Neuronal stem cell (in vitro differentiated cells): ENCODE measurements at regions not wholly inside any gene's neighbourhood (a gene's known extent, or its start where the extent isn't known, plus 50 kb on each side); places are given as distances from the start of the nearest gene placed in this dataset.

Experiments used
- DNase-seq: peaks from one replicate; pipeline ENCODE4 v3.0.0-alpha.2; 2013; ENCODE audit warnings: low spot score
- H2AFZ ChIP-seq: one replicate; pipeline ENCODE4 v1.6.1; 2013; ENCODE audit warnings: mild to moderate bottlenecking, low read length, inconsistent platforms
- H2AK5ac ChIP-seq: 2 replicates; pipeline ENCODE4 v1.6.1; 2013; ENCODE audit warnings: low read depth, mild to moderate bottlenecking, inconsistent platforms, low read length, moderate library complexity, mixed read lengths
- H2BK120ac ChIP-seq: 2 replicates; pipeline ENCODE4 v1.6.1; 2013; ENCODE audit warnings: low read depth, mild to moderate bottlenecking, inconsistent platforms, low read length, moderate library complexity, mixed read lengths
- H2BK12ac ChIP-seq: one replicate; pipeline ENCODE4 v1.6.1; 2013; ENCODE audit warnings: low read length, inconsistent platforms
- H2BK15ac ChIP-seq: 2 replicates; pipeline ENCODE4 v1.6.1; 2013; ENCODE audit warnings: mild to moderate bottlenecking, low read length, inconsistent platforms, mixed read lengths
- H2BK5ac ChIP-seq: one replicate; pipeline ENCODE4 v1.6.1; 2013; ENCODE audit warnings: inconsistent platforms, mild to moderate bottlenecking, low read length, moderate library complexity
- H3K14ac ChIP-seq: one replicate; pipeline ENCODE4 v1.6.1; 2013; ENCODE audit warnings: low read length, inconsistent platforms
- H3K18ac ChIP-seq: 2 replicates; pipeline ENCODE4 v1.6.1; 2013; ENCODE audit warnings: low read length, inconsistent platforms
- H3K23ac ChIP-seq: 2 replicates; pipeline ENCODE4 v1.6.1; 2013; ENCODE audit warnings: low read depth, mild to moderate bottlenecking, mixed read lengths, low read length, inconsistent platforms; ENCODE audit not compliant: poor library complexity
- H3K27ac ChIP-seq: replicated peaks from 3 replicates; pipeline ENCODE4 v1.5.1; 2013; ENCODE audit warnings: low read length, inconsistent platforms
- H3K27me3 ChIP-seq, 3 experiments: 2 replicates each; pipeline ENCODE4 v1.6.1; 2013; ENCODE audit warnings: low read length in 3 of 3, mild to moderate bottlenecking in 2 of 3, inconsistent platforms in 1 of 3, low read depth in 1 of 3, mixed read lengths in 1 of 3, moderate library complexity in 1 of 3; ENCODE audit not compliant: control insufficient read depth in 3 of 3, insufficient read depth in 3 of 3
- H3K36me3 ChIP-seq, 2 donors: replicated peaks in 1 of 2; 2 replicates each; pipeline ENCODE4 v1.6.1; 2013; ENCODE audit warnings: low read length in 2 of 2; ENCODE audit not compliant: control insufficient read depth in 2 of 2, insufficient read depth in 2 of 2
- H3K4ac ChIP-seq: 2 replicates; pipeline ENCODE4 v1.6.1; 2013; ENCODE audit warnings: inconsistent platforms, mild to moderate bottlenecking, low read length, moderate library complexity
- H3K4me1 ChIP-seq, 2 donors: 1 replicate in 1 of 2; 2 replicates in 1 of 2; pipeline ENCODE4 v1.6.1; 2013; ENCODE audit warnings: low read length in 2 of 2, low read depth in 1 of 2; ENCODE audit not compliant: control insufficient read depth in 2 of 2, insufficient read depth in 1 of 2
- H3K4me2 ChIP-seq: one replicate; pipeline ENCODE4 v1.6.1; 2013; ENCODE audit warnings: mild to moderate bottlenecking, low read length, inconsistent platforms; ENCODE audit not compliant: insufficient read depth, poor library complexity, severe bottlenecking
- H3K4me3 ChIP-seq, 2 donors: 2 replicates each; pipeline ENCODE4 v1.5.1; 2013; ENCODE audit warnings: low read length in 2 of 2, mild to moderate bottlenecking in 2 of 2, inconsistent platforms in 1 of 2, moderate library complexity in 1 of 2
- H3K79me1 ChIP-seq: one replicate; pipeline ENCODE4 v1.6.1; 2013; ENCODE audit warnings: low read depth, mild to moderate bottlenecking, inconsistent platforms, low read length, moderate library complexity
- H3K9ac ChIP-seq: one replicate; pipeline ENCODE4 v1.6.1; 2013; ENCODE audit warnings: mild to moderate bottlenecking, low read depth, low read length, inconsistent platforms; ENCODE audit not compliant: poor library complexity
- H3K9me3 ChIP-seq, 2 donors: replicated peaks in 1 of 2; 2 replicates each; pipeline versions ENCODE3 to v1.6.1; 2013; ENCODE audit warnings: low read length in 2 of 2, mild to moderate bottlenecking in 2 of 2, inconsistent platforms in 1 of 2, low read depth in 1 of 2, mixed read lengths in 1 of 2, moderate library complexity in 1 of 2; ENCODE audit not compliant: control insufficient read depth in 2 of 2, insufficient read depth in 1 of 2
- H4K8ac ChIP-seq: one replicate; pipeline ENCODE4 v1.6.1; 2013; ENCODE audit warnings: low read depth, mild to moderate bottlenecking, inconsistent platforms, low read length, moderate library complexity
- H4K91ac ChIP-seq: one replicate; pipeline ENCODE4 v1.6.1; 2013; ENCODE audit warnings: low read length, low read depth, mild to moderate bottlenecking, inconsistent platforms; ENCODE audit not compliant: poor library complexity
- WGBS, 2 donors: extraction: QIAGEN DNeasy Blood & Tissue Kit; methylation state at CpG; one replicate each; pipeline ENCODE4 v1.1.7; 2013; ENCODE audit warnings: missing lambda C conversion rate in 2 of 2, mixed read lengths in 1 of 2; ENCODE audit not compliant: insufficient read length in 2 of 2, insufficient replicate concordance in 1 of 2; ENCODE audit errors: extremely low coverage in 2 of 2; 5-methylcytosine and 5-hydroxymethylcytosine counted together

DNA sequence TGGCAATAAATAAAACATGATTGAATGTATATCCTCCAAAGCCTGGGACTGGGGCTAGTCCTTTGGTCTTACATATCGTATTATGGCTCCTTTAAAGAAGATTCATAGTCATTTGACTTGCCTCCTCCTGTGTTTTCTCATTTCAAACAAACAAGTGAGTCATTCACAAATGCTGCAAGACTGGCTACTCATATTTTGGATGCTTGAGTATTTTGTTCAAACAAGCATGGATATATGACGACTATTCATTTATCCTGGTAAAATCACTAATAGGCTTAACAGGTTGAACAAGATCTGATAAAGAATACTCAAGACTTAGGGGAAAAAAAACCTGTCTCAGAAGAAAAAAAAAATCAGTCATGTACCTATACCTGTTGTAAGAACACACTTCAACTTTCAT is 111.1 kb upstream of the CCDC28A start:
- Histone ChIP-seq H2BK120ac (no peak overlapping the region), H3K9ac (no peak overlapping the region), H2AK5ac (no peak overlapping the region), H2BK5ac (no peak overlapping the region), H3K79me1 (no peaks in the 10 kb centered on the region), H3K4me1 (no peaks in the 10 kb centered on the region), H3K36me3 (no peaks in the 10 kb centered on the region), H3K18ac (no peak overlapping the region), H3K4ac (no peak overlapping the region), H3K23ac (no peak overlapping the region), H4K91ac (no peak overlapping the region), H2AFZ (no peak overlapping the region), H4K8ac (no peak overlapping the region), H3K14ac (no peak overlapping the region), H3K4me3 (no peak overlapping the region), H2BK12ac (no peak overlapping the region), H3K9me3 (no peaks in the 10 kb centered on the region), H2BK15ac (no peak overlapping the region), H3K27me3 (no peaks in the 10 kb centered on the region), H3K27ac (no peak overlapping the region), H3K4me2 (no peak overlapping the region)
- DNase-seq: no peak
- no CpG with 5 or more reads among the region's 2 CpGs for WGBS, 2 donors

DNA sequence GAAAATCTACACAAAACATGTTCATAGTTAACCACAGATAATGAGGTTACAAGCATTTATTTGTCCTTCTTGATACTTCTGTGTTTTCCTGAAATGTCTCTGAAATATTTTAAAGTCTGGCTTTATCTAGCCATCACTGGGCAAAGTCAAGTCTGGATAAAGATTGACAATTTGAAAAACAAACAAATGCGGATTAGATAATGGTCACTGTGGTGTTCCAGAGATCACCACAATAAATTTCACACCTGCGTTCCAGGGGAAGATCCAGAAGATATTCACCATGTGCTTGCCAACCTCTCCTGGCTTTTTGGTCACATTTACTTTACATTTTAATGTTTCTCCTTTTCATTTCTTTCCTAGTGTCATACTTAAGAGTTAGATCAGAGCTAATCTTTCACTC is 109.7 kb upstream of the CCDC28A start:
- Histone ChIP-seq H3K23ac (no peak overlapping the region), H3K4me1 (no peaks in the 10 kb centered on the region), H2BK120ac (no peak overlapping the region), H2BK15ac (no peak overlapping the region), H2AK5ac (no peak overlapping the region), H3K4ac (no peak overlapping the region), H2BK12ac (no peak overlapping the region), H3K36me3 (no peaks in the 10 kb centered on the region), H4K8ac (no peak overlapping the region), H3K79me1 (no peaks in the 10 kb centered on the region), H3K18ac (no peak overlapping the region), H2AFZ (no peak overlapping the region), H3K14ac (no peak overlapping the region), H3K4me3 (no peak overlapping the region), H3K4me2 (no peak overlapping the region), H2BK5ac (no peak overlapping the region), H3K27me3 (no peaks in the 10 kb centered on the region), H4K91ac (no peak overlapping the region), H3K9me3 (no peaks in the 10 kb centered on the region), H3K9ac (no peak overlapping the region), H3K27ac (no peak overlapping the region)
- no peak for DNase-seq
- no CpG with 5 or more reads among the region's 2 CpGs for WGBS, 2 donors

DNA sequence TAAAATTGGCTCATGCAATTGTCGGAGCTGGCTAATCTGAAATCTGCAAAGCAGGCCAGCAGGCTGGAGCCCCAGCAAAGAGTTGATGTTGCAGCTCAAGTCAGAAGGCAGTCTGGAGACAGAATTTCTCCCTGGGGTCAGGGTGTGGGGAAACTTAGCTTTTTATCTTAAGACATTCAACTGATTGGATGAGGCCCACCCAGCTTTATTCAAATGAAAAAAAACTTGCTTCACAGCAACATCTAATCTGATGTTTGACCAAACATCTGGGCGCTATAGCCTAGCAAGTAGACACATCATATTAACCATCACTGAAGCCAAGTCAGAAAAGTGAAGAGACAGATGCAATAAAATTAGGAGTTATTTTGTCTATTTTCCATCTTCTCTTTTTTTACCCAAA is 108.8 kb upstream of the CCDC28A start:
- Histone ChIP-seq H3K27ac (no peak overlapping the region), H3K4me3 (no peak overlapping the region), H3K27me3 (no peaks in the 10 kb centered on the region), H3K36me3 (no peaks in the 10 kb centered on the region), H2BK5ac (no peak overlapping the region), H2BK15ac (no peak overlapping the region), H3K4me2 (no peak overlapping the region), H3K4ac (no peak overlapping the region), H3K9ac (no peak overlapping the region), H3K9me3 (no peaks in the 10 kb centered on the region), H3K23ac (no peak overlapping the region), H3K18ac (no peak overlapping the region), H4K91ac (no peak overlapping the region), H3K79me1 (no peaks in the 10 kb centered on the region), H3K14ac (no peak overlapping the region), H2AK5ac (no peak overlapping the region), H2BK12ac (no peak overlapping the region), H2AFZ (no peak overlapping the region), H3K4me1 (no peaks in the 10 kb centered on the region), H2BK120ac (no peak overlapping the region), H4K8ac (no peak overlapping the region)
- DNase-seq: no peak
- no CpG with 5 or more reads among the region's 2 CpGs for WGBS, 2 donors

DNA sequence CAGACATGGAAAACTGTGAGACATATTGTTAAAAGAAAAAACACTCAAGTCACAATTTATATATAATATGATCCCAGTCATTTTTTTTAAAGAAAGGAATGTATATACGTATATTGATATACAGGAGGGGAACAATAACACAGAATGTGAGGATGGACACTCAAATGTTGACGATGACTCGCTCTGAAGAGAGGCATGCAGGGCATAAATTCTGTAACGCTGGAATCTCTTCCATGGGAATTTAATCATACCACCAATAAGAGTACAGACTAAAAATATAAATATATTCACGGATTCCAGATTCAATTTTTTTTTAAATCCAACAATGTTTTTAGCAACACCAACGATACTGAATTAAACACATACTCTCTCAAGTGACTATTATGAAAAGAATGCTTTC is 106.9 kb upstream of the CCDC28A start:
- H2AK5ac ChIP-seq: no peak overlapping the region
- H3K4me2 ChIP-seq: no peak overlapping the region
- no peak overlapping the region for H2BK15ac ChIP-seq
- no peak overlapping the region for H4K8ac ChIP-seq
- H2BK5ac ChIP-seq: no peak overlapping the region
- H3K4ac ChIP-seq: no peak overlapping the region
- H4K91ac ChIP-seq: no peak overlapping the region
- no peaks in the 10 kb centered on the region for H3K27me3 ChIP-seq
- no peaks in the 10 kb centered on the region for H3K79me1 ChIP-seq
- H3K14ac ChIP-seq: no peak overlapping the region
- H2BK120ac ChIP-seq: no peak overlapping the region
- WGBS, 2 donors: no CpG with 5 or more reads among the region's 6 CpGs
- no peaks in the 10 kb centered on the region for H3K4me1 ChIP-seq
- no peaks in the 10 kb centered on the region for H3K9me3 ChIP-seq
- H3K18ac ChIP-seq: no peak overlapping the region
- H3K36me3 ChIP-seq: no peaks in the 10 kb centered on the region
- H3K9ac ChIP-seq: no peak overlapping the region
- H2AFZ ChIP-seq: no peak overlapping the region
- no peak overlapping the region for H3K4me3 ChIP-seq
- no peak overlapping the region for H3K27ac ChIP-seq
- no peak for DNase-seq
- no peak overlapping the region for H2BK12ac ChIP-seq
- H3K23ac ChIP-seq: no peak overlapping the region
